ENCODE measurements at regions not wholly inside any gene's neighbourhood (a gene's known extent, or its start where the extent isn't known, plus 50 kb on each side); places are given as distances from the start of the nearest gene placed in this dataset.

GRCh38 chr2:239582476-239582875 is 181.7 kb upstream of the HDAC4 start:
- no peak for TF ChIP-seq CTCF (IDR thresholded peaks at IDR 0.05; ENCODE audit: low read length)
- TF ChIP-seq EZH2 (IDR thresholded peaks at IDR 0.05; ENCODE audit: borderline replicate concordance, low read length): no peak

Measured in OCI-LY1 (cell line).